Caco-2 (cell line): ENCODE measurements at regions not wholly inside any gene's neighbourhood (a gene's known extent, or its start where the extent isn't known, plus 50 kb on each side); places are given as distances from the start of the nearest gene placed in this dataset.

Experiments used
- BruUV-seq: library from RNA; stranded (reverse); fragments of 400-500 nt; replicated peaks from 2 replicates; lab custom pipeline; 2021; lab: Mats Ljungman, UMichigan
- CTCF ChIA-PET: fragments of 300-600 bp; sonication (Branson Sonifier 250); formaldehyde crosslinking; loops from one replicate; lab custom pipeline; 2022; ENCODE audit warnings: antibody characterized with exemption; lab: Charles Lee
- POLR2A ChIA-PET: fragments of 300-600 bp; sonication (Branson Sonifier 250); formaldehyde crosslinking; loops from one replicate; lab custom pipeline; 2022; ENCODE audit warnings: antibody characterized with exemption; lab: Charles Lee
- DNase-seq, 2 experiments: peaks; one replicate each; pipeline versions ENCODE4 v3.0.0 to v3.0.0-alpha.2; 2020 to 2022
- H3K27me3 ChIP-seq: replicated peaks from 2 replicates; pipeline ENCODE4 v1.6.0; 2011; ENCODE audit warnings: low read length; ENCODE audit not compliant: control insufficient read depth, insufficient read depth
- H3K36me3 ChIP-seq: 2 replicates; pipeline ENCODE4 v1.5.1; 2011; ENCODE audit warnings: low read length; ENCODE audit not compliant: control insufficient read depth, insufficient read depth
- H3K4me1 ChIP-seq: fragments of 250-450 bp; sonication (Bioruptor Pico); 2 replicates; pipeline ENCODE4 v1.5.1; 2020; ENCODE audit warnings: mild to moderate bottlenecking
- H3K4me3 ChIP-seq: 2 replicates; pipeline ENCODE4 v1.5.1; 2011; ENCODE audit warnings: low read depth, mild to moderate bottlenecking, control low read depth, low read length
- H3K9me3 ChIP-seq: fragments of 250-450 bp; sonication (Bioruptor Pico); 2 replicates; pipeline ENCODE4 v1.5.1; 2020; ENCODE audit warnings: mild to moderate bottlenecking, moderate library complexity
- H3K27ac Mint-ChIP-seq: one replicate; pipeline ENCODE4 v1.8.0; 2022; ENCODE audit warnings: mixed read lengths; ENCODE audit not compliant: unreplicated experiment
- H3K27me3 Mint-ChIP-seq: one replicate; pipeline ENCODE4 v1.8.0; 2022; ENCODE audit warnings: mixed read lengths; ENCODE audit not compliant: insufficient read depth, unreplicated experiment
- H3K36me3 Mint-ChIP-seq: one replicate; pipeline ENCODE4 v1.8.0; 2022; ENCODE audit warnings: mild to moderate bottlenecking, mixed read lengths; ENCODE audit not compliant: insufficient read depth, unreplicated experiment
- H3K4me1 Mint-ChIP-seq: one replicate; pipeline ENCODE4 v1.8.0; 2022; ENCODE audit warnings: low read depth, mixed read lengths; ENCODE audit not compliant: unreplicated experiment
- H3K4me3 Mint-ChIP-seq: one replicate; pipeline ENCODE4 v1.8.0; 2022; ENCODE audit warnings: mild to moderate bottlenecking, moderate library complexity, mixed read lengths; ENCODE audit not compliant: unreplicated experiment
- H3K9me3 Mint-ChIP-seq: one replicate; pipeline ENCODE4 v1.8.0; 2022; ENCODE audit warnings: mixed read lengths; ENCODE audit not compliant: unreplicated experiment
- CTCF ChIP-seq, 2 experiments: fragments of 200-600 bp in 1 of 2; IDR thresholded peaks; 1 replicate in 1 of 2; 2 replicates in 1 of 2; pipeline versions ENCODE4 v1.5.1 to v1.8.0; 2011 to 2022; ENCODE audit warnings: antibody characterized with exemption in 1 of 2, control low read depth in 1 of 2, inconsistent platforms in 1 of 2, low read depth in 1 of 2, low read length in 1 of 2, mild to moderate bottlenecking in 1 of 2, moderate library complexity in 1 of 2; ENCODE audit not compliant: insufficient read depth in 1 of 2, severe bottlenecking in 1 of 2, unreplicated experiment in 1 of 2
- intact Hi-C: fragments of 100-400 bp; cut with micrococcal nuclease; formaldehyde crosslinking; loops from one replicate; pipeline ENCODE4 v1.10.0; 2022; ENCODE audit not compliant: unreplicated experiment

- ChIA-PET CTCF (no interaction called here), POLR2A (no interaction called here)
- Histone ChIP-seq H3K27me3 (no peaks in the 10 kb centered on the region), H3K4me3 (no peak overlapping the region), H3K9me3 (no peaks in the 10 kb centered on the region), H3K4me1 (no peaks in the 10 kb centered on the region), H3K36me3 (no peaks in the 10 kb centered on the region)
- no peaks in the 10 kb centered on the region for H3K9me3 Mint-ChIP-seq
- no peak overlapping the region for H3K4me3 Mint-ChIP-seq
- H3K36me3 Mint-ChIP-seq, result no peaks in the 10 kb centered on the region
- no peak for DNase-seq
- intact Hi-C loops, result no loop called here
- H3K27ac Mint-ChIP-seq, result no peak overlapping the region
- no TSS peak for BruUV-seq
- H3K4me1 Mint-ChIP-seq, result no peaks in the 10 kb centered on the region
- TF ChIP-seq CTCF (IDR thresholded peaks at IDR 0.05; ENCODE audit: insufficient read depth in 1 of 2, low read depth in 1 of 2, low read length in 1 of 2, severe bottlenecking in 1 of 2, unreplicated experiment in 1 of 2), result no peak
- H3K27me3 Mint-ChIP-seq, result peaks cover 16% of the 10 kb centered on the region
Measured at GRCh38 chr1:58249388-58249736, 297.2 kb downstream of the OMA1 start.

GRCh38 chr1:58248791-58249190 is 297.7 kb downstream of the OMA1 start:
- no peaks in the 10 kb centered on the region for H3K9me3 Mint-ChIP-seq
- no peak for DNase-seq
- POLR2A ChIA-PET, result no interaction called here
- no peaks in the 10 kb centered on the region for H3K4me1 ChIP-seq
- H3K4me1 Mint-ChIP-seq, result no peaks in the 10 kb centered on the region
- no TSS peak for BruUV-seq
- TF ChIP-seq CTCF (IDR thresholded peaks at IDR 0.05; ENCODE audit: insufficient read depth in 1 of 2, low read depth in 1 of 2, low read length in 1 of 2, severe bottlenecking in 1 of 2, unreplicated experiment in 1 of 2), result no peak
- no peak overlapping the region for H3K27ac Mint-ChIP-seq
- H3K27me3 ChIP-seq, result no peaks in the 10 kb centered on the region
- H3K36me3 Mint-ChIP-seq, result no peaks in the 10 kb centered on the region
- intact Hi-C loops, result no loop called here
- H3K27me3 Mint-ChIP-seq, result peaks cover 16% of the 10 kb centered on the region
- H3K9me3 ChIP-seq, result no peaks in the 10 kb centered on the region
- CTCF ChIA-PET, result no interaction called here
- no peak overlapping the region for H3K4me3 ChIP-seq
- H3K4me3 Mint-ChIP-seq, result no peak overlapping the region
- H3K36me3 ChIP-seq, result no peaks in the 10 kb centered on the region

GRCh38 chr1:58248072-58248471 is 298.5 kb downstream of the OMA1 start:
- H3K4me3 Mint-ChIP-seq, result no peak overlapping the region

More at GRCh38 chr1:58248072-58248471, 298.5 kb downstream of the OMA1 start:
- no peak for TF ChIP-seq CTCF (IDR thresholded peaks at IDR 0.05; ENCODE audit: insufficient read depth in 1 of 2, low read depth in 1 of 2, low read length in 1 of 2, severe bottlenecking in 1 of 2, unreplicated experiment in 1 of 2)
- H3K9me3 ChIP-seq, result no peaks in the 10 kb centered on the region
- no peaks in the 10 kb centered on the region for H3K36me3 ChIP-seq
- no TSS peak for BruUV-seq
- Mint-ChIP-seq H3K27me3 (peaks cover 16% of the 10 kb centered on the region), H3K9me3 (no peaks in the 10 kb centered on the region), H3K4me1 (no peaks in the 10 kb centered on the region), H3K27ac (no peak overlapping the region), H3K36me3 (no peaks in the 10 kb centered on the region)
- intact Hi-C loops, result no loop called here
- no peak overlapping the region for H3K4me3 ChIP-seq
- DNase-seq, result no peak
- H3K4me1 ChIP-seq, result no peaks in the 10 kb centered on the region
- POLR2A ChIA-PET, result no interaction called here
- no peaks in the 10 kb centered on the region for H3K27me3 ChIP-seq
- CTCF ChIA-PET, result no interaction called here
